HEK293 (cell line): ENCODE measurements at regions not wholly inside any gene's neighbourhood (a gene's known extent, or its start where the extent isn't known, plus 50 kb on each side); places are given as distances from the start of the nearest gene placed in this dataset.

Experiments used
- CTCF ChIP-seq: fragments of 450-650 bp; formaldehyde crosslinking; IDR thresholded peaks from 2 replicates; pipeline ENCODE4 v1.5.1; 2016; ENCODE audit warnings: missing biosample characterization, missing genetic modification characterization
- ELK4 ChIP-seq: IDR thresholded peaks from 2 replicates; pipeline ENCODE4 v1.6.1; 2011; ENCODE audit warnings: mild to moderate bottlenecking, low read depth, low read length, borderline replicate concordance
- HOXD13 ChIP-seq: sonication (generic); formaldehyde crosslinking; IDR thresholded peaks from 2 replicates; pipeline ENCODE4 v1.8.0; 2022; ENCODE audit warnings: missing genetic modification reagents, borderline replicate concordance
- MEIS1 ChIP-seq: sonication (generic); formaldehyde crosslinking; IDR thresholded peaks from 2 replicates; pipeline ENCODE4 v1.8.1; 2022; ENCODE audit warnings: missing genetic modification reagents, mild to moderate bottlenecking, borderline replicate concordance
- PATZ1 ChIP-seq: fragments of 450-650 bp; formaldehyde crosslinking; IDR thresholded peaks from 2 replicates; pipeline ENCODE4 v1.5.1; 2016; ENCODE audit warnings: missing biosample characterization, missing genetic modification characterization
- PRDM4 ChIP-seq: fragments of 450-650 bp; formaldehyde crosslinking; IDR thresholded peaks from 2 replicates; pipeline ENCODE4 v1.5.1; 2017; ENCODE audit warnings: missing biosample characterization, missing genetic modification characterization
- SP2 ChIP-seq: fragments of 450-650 bp; formaldehyde crosslinking; IDR thresholded peaks from 2 replicates; pipeline ENCODE4 v1.5.1; 2016; ENCODE audit warnings: missing biosample characterization, missing genetic modification characterization
- ZBTB17 ChIP-seq: fragments of 450-650 bp; formaldehyde crosslinking; IDR thresholded peaks from 2 replicates; pipeline ENCODE4 v1.5.1; 2016; ENCODE audit warnings: missing biosample characterization, missing genetic modification characterization
- ZNF24 ChIP-seq: fragments of 450-650 bp; formaldehyde crosslinking; IDR thresholded peaks from 2 replicates; pipeline ENCODE4 v1.5.1; 2016; ENCODE audit warnings: missing biosample characterization, missing genetic modification characterization
- ZNF26 ChIP-seq: fragments of 450-650 bp; formaldehyde crosslinking; IDR thresholded peaks from 2 replicates; pipeline ENCODE4 v1.5.1; 2016; ENCODE audit warnings: missing biosample characterization, missing genetic modification characterization
- ZNF280D ChIP-seq: fragments of 450-650 bp; formaldehyde crosslinking; IDR thresholded peaks from 2 replicates; pipeline ENCODE4 v1.5.1; 2016; ENCODE audit warnings: missing biosample characterization, missing genetic modification characterization
- ZNF416 ChIP-seq: fragments of 450-650 bp; formaldehyde crosslinking; IDR thresholded peaks from 2 replicates; pipeline ENCODE4 v1.5.1; 2016; ENCODE audit warnings: missing biosample characterization, missing genetic modification characterization
- ZNF560 ChIP-seq: fragments of 450-650 bp; formaldehyde crosslinking; IDR thresholded peaks from 2 replicates; pipeline ENCODE4 v1.5.1; 2017; ENCODE audit warnings: missing biosample characterization, missing genetic modification characterization, borderline replicate concordance
- ZNF626 ChIP-seq: fragments of 450-650 bp; sonication (Bioruptor Pico); formaldehyde crosslinking; IDR thresholded peaks from 2 replicates; pipeline ENCODE4 v1.5.1; 2018; ENCODE audit warnings: missing biosample characterization, missing genetic modification characterization, inconsistent platforms

- TF ChIP-seq HOXD13 (CRISPR knock-in tag) (no peak), ELK4 (no peak), ZNF24 (tag by site-specific recombination) (no peak), CTCF (tag by site-specific recombination) (no peak), ZNF560 (tag by site-specific recombination) (no peak), MEIS1 (CRISPR knock-in tag) (no peak), PATZ1 (no peak), ZNF26 (tag by site-specific recombination) (no peak), ZBTB17 (tag by site-specific recombination) (no peak), ZNF416 (tag by site-specific recombination) (no peak), SP2 (no peak), ZNF626 (tag by site-specific recombination) (no peak), ZNF280D (tag by site-specific recombination) (no peak), PRDM4 (tag by site-specific recombination) (no peak)
Measured at GRCh38 chr2:217743407-217743806, 259.4 kb downstream of the TNS1 start.
